Adrenal gland (tissue), 5 donors: ENCODE measurements at regions not wholly inside any gene's neighbourhood (a gene's known extent, or its start where the extent isn't known, plus 50 kb on each side); places are given as distances from the start of the nearest gene placed in this dataset.

ENCODE experiments used
- CTCF ChIP-seq, 6 experiments: fragments of 450-650 bp in 4 of 6; fragments of 200-600 bp in 2 of 6; sonication (generic) in 1 of 6; IDR thresholded peaks; 1 replicate in 5 of 6; 2 replicates in 1 of 6; pipeline versions ENCODE4 v1.5.1 to v1.8.0; 2016 to 2021; ENCODE audit warnings: antibody characterized with exemption in 6 of 6, mild to moderate bottlenecking in 2 of 6, moderate library complexity in 1 of 6
- POLR2A ChIP-seq, 2 donors: fragments of 450-650 bp; IDR thresholded peaks; one replicate each; pipeline ENCODE4 v1.6.1; 2017; ENCODE audit warnings: antibody characterized with exemption in 2 of 2, mild to moderate bottlenecking in 2 of 2, moderate library complexity in 1 of 2
- donor health status: DM: no; HTN: no; CAD: no.

- no peak for TF ChIP-seq CTCF (IDR thresholded peaks at IDR 0.05)
- no peak for TF ChIP-seq POLR2A (IDR thresholded peaks at IDR 0.05)
Measured at GRCh38 chr5:155461304-155461703, 447.7 kb downstream of the KIF4B start.
